Activated gamma-delta T cell treated with anti-CD3 and anti-CD28 coated beads, Interleukin-2, amount 50 U/mL, for 16 hours (primary cell): ENCODE measurements at regions not wholly inside any gene's neighbourhood (a gene's known extent, or its start where the extent isn't known, plus 50 kb on each side); places are given as distances from the start of the nearest gene placed in this dataset.

ENCODE experiments used
- DNase-seq: peaks from one replicate; pipeline ENCODE4 v3.0.0-alpha.2; 2020; ENCODE audit warnings: low read depth

DNA sequence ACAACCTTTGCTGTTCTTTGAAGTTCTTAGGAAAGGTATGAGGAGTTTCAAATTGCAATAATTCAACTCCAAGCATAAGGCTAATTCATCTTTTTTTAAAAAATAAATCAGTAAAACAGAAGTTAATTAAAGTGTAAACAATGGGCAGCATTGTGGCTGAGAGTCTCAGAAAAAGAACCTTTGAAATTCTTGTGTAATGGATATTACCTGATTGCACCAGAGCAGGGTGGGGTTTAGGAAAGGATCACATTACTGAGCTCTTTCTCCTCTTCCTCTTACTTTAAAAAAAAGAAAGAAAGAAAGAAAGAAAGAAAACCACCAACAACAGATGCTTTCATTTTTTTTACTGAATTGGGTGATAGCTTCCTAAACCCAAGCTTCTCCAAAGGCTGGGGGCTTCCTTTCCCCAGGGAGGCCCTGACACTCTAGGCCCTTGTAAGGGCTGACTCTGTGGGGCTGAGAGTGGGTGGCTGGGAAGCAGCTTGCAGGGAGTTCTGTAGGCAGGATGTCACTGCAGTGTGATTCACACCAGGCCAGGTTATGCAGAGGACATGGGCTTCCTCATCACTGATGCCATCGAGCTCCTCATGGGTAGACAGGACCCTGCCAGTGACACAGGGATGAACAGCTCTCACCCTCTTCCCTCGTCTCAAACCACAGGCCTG is 564.5 kb downstream of the FGF9 start:
- DNase-seq = no peak

- no peak for DNase-seq
Observed at GRCh38 chr13:22235950-22236290, 565.0 kb downstream of the FGF9 start.

DNA sequence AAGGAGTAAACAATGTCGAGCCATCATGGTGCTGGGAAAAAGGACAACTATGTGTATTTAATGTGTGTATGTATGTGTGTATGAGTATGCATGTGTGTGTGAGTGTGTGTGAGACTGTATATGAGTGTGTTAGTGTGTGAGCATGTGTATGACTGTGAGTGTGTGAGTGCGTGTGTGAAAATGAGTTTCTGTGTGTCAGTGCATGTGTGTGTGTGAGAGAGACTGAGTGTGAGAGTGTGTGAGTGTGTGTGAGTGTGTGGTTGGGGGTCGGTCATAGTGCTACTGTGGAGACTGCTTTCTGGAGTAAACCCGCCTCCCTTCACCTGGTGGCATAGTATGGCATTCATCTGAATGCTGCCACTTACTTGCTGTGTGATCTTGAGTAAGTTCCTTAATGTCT is 567.4 kb downstream of the FGF9 start:
- DNase-seq = no peak

DNA sequence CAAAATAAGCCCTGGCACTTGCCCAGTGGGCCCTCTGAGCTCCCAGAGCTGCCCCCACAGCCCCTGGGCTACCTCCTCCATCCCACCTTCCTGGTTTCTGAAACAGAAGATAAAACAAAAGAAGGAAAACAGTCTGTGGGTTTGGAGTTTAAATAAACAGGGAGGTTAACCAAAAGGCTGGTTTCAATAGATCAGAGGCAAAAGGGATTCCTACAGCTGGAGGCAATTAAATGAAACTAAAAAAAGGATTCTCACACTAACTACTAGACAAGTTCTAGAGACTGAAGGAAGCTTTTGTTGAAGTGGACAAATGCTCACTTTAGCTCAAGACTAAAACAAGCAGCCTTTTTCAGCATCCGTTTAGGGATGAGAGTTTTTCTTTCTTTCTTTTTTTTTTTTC is 569.8 kb downstream of the FGF9 start:
- no peak for DNase-seq

GRCh38 chr13:22243469-22244163 is 572.7 kb downstream of the FGF9 start:
- DNase-seq = no peak

- no peak for DNase-seq
Observed at GRCh38 chr13:22252281-22252830, 581.5 kb downstream of the FGF9 start.

DNA sequence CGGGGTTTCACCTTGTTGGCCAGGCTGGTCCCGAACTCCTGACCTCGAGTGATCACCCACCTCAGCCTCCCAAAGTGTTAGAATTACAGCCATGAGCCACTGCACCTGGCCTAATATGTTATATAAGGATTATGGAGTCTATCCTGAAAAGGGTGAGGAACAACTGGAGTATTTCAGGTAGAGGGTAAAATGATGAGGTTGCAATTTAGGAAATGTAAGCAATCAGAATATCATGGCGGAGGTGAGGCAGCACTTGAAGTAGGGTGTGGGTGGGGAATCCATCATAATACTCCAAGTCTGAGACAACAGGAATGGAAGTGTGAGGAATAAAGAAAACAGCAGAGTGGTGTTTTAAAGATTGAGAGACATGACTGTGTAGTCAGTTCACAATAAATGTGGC is 582.2 kb downstream of the FGF9 start:
- DNase-seq = no peak

GRCh38 chr13:22256111-22256639 is 585.3 kb downstream of the FGF9 start:
- DNase-seq = no peak

DNA sequence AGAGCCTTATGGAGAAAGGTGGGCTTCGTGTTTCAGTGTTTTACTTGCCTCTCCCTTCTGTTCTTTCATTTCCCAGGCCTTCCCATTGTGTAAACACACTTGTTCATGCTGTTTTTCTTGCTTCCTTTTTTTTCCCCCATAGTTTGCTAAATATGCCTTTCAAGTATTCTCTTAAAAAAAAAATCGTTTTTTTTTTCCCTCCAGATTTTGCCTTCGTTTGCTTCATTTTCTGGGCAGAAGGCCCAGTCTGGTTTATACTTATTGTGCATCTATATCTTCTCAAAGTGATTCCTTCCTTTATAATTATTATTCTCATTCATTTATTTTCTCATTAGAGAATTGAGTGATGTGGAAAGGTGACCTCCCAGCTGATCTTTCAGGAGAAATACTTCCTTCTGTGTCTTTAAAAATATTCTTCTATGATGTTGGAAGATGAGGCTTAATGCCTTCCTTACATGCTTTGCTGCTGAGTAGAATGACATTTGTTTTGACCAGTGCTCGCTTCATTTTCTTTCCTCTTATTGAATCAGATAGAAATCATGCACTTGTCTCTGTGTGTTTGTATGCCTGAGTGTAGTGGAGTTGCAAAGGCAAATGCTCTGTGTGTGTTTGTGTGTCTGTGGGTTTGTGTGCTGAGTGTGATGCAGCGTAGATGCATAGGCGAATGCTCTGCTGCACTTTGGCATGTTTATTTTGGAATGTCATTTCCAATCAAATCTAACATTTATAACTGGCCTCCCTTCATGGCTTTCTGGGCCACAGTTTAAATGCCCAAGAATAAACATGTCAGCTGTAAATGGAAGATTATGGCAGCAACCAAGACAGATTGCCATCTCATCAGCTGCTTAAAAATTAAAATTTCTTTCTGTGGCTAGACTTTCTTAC is 591.4 kb downstream of the FGF9 start:
- no peak for DNase-seq

- no peak for DNase-seq
Observed at GRCh38 chr13:22263185-22263584, 592.3 kb downstream of the FGF9 start.

DNA sequence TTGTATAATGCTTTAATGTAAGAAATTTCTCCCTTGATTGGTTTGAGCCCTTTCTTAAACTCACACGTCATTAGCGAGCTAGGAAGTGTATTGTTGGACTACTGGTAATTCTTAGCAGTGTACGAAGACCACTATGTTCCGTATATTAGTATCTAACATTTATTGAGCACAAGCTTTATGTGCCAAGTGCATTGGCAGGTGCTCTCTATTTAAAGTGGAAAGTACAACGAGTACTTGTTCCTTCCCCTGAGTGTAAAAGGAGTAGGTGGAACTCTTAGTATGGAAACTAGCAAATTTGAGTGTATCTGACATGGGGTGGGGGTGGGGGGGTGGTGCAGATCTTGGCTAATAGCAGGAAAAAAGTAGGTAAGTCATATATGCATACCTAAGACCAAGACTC is 594.7 kb downstream of the FGF9 start:
- DNase-seq = no peak

GRCh38 chr13:22270881-22271280 is 600.0 kb downstream of the FGF9 start:
- no peak for DNase-seq

- DNase-seq = no peak
Observed at GRCh38 chr13:22271903-22272302, 601.0 kb downstream of the FGF9 start.

DNA sequence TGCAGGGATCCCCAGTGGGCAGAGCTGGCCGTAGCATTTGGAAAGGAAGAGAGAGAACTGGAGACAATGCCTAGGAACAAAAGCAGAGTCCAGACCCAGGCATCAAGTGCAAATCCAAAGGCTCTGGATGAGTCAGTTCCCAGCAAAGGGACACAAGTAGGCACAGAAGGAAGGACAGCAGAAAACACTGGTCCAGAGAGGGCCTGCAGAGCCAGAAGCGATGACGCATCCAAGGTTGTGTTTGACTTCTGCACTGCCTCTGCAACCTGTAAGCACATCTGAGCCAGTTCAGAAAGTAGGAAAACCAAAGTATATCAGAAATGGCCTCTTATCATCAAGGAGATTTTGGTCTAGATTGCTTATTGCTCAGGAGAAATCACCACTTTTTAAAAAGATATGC is 604.5 kb downstream of the FGF9 start:
- no peak for DNase-seq

- no peak for DNase-seq
Observed at GRCh38 chr13:22276616-22277015, 605.7 kb downstream of the FGF9 start.

GRCh38 chr13:22278336-22278929 is 607.6 kb downstream of the FGF9 start:
- peak; percentile 66 for DNase-seq

- DNase-seq = no peak
Observed at GRCh38 chr13:22285867-22286266, 615.0 kb downstream of the FGF9 start.

- no peak for DNase-seq
Observed at GRCh38 chr13:22286338-22286737, 615.5 kb downstream of the FGF9 start.

DNA sequence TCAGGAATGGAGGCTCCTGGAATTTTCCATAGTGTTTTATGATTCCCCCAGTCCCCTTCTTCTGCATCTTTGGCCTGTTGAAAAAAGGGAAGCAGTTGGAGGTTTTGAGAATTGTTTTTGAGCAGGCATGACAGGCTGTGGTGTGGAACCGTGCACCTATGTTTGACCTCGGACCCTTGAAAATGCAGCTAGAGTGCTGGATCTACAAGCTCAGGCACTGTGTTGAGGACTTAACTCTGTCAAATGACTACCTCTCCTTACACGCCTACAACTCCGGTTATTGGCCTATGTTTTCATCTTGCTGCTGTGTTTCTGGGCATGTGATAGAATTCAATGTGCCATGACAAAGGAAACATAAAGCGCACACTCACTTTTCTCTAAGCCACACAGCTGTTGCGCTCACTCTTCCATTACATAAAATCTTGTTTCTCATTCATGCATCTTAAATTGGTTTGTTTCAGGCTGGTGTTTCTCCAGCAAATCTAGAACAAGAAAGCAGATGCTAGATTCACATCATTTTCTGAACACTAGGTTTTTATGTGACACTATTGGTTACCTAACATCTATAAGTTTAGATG is 616.6 kb downstream of the FGF9 start:
- no peak for DNase-seq

GRCh38 chr13:22288496-22288895 is 617.6 kb downstream of the FGF9 start:
- no peak for DNase-seq

DNA sequence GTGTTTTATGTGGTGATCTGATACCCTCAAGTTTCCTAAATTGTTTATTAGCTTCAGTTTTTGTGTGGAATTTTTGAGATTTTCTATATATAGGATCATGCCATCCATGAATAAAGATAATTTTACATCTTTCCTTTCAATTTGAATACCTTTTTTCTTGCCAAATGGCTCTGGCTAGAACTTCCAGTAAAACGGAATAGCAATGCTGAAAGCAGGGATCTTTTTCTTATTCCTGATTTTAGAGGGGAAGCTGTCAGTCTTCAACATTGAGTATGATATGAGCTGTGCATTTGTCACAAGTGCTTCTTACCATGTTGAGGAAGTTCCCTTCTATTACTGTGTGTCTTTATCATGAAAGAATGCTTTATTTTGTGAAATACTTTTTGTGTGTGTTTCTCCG is 618.8 kb downstream of the FGF9 start:
- DNase-seq = no peak

- no peak for DNase-seq
Observed at GRCh38 chr13:22298530-22298929, 627.7 kb downstream of the FGF9 start.
